ENCODE measurements at regions not wholly inside any gene's neighbourhood (a gene's known extent, or its start where the extent isn't known, plus 50 kb on each side); places are given as distances from the start of the nearest gene placed in this dataset.

GRCh38 chr5:25451294-25451693 lies 806.5 kb upstream of the CDH10 start (continued):
- no peak for TF ChIP-seq CHD7 (IDR thresholded peaks at IDR 0.05; ENCODE audit: insufficient replicate concordance, low read length)

All from H1 (cell line).